ENCODE measurements at regions not wholly inside any gene's neighbourhood (a gene's known extent, or its start where the extent isn't known, plus 50 kb on each side); places are given as distances from the start of the nearest gene placed in this dataset.
A peak's percentile ranks its signal among the peaks of the same experiment; 100 is the strongest.
"Not testable (repeated sequence)": the region's sequence is repeated elsewhere in the genome, so short reads cannot be mapped to it uniquely, and the experiment has no call there.

DNA sequence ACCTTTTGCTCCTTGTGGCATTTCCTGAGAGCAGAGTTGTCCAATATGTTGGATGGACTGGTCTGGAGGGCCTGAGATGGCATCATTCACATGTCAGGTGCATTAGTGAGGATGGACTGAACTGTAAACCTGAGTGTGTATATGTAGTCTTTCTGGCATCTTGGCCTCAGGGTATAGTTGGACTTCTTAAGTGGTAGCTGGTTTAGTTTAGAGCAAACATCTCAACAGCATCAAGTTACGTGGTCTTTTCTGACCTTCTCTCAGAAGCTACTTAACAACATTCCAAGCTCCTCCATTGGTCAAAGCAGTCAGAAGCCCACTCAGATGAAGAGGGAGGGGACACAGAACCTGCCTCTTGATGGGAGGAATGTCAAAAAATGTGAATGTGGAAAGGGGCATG is 829.9 kb downstream of the METTL15 start:
- no peak for FAIRE-seq
- TF ChIP-seq POLR2A (IDR thresholded peaks at IDR 0.05; ENCODE audit: low read depth, low read length) (no peak), POLR2AphosphoS5 (IDR thresholded peaks at IDR 0.05; ENCODE audit: low read depth, low read length) (no peak), TAF1 (IDR thresholded peaks at IDR 0.05; ENCODE audit: borderline replicate concordance, low read depth, low read length) (no peak)
- DNase-seq (ENCODE audit: insufficient read length): no peak

DNA sequence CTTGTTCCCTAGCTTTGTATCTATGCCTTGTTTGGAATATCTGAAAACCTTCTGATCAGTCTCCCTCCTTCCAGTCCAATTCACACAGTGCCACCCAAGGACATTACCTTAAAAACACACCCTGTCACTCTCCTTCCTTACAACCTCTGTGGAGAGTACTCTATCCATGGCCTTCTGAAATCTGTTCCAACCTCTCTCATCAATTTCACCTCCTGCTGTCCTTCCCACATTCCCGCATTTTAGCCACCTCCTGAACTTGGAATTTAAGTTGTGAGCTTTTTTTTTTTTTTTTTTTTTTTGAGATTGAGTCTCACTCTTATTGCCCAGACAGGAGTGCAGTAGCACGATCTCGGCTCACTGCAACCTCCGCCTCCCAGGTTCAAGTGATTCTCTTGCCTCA is 824.8 kb downstream of the METTL15 start:
- no peak for FAIRE-seq
- TF ChIP-seq POLR2A (IDR thresholded peaks at IDR 0.05; ENCODE audit: low read depth, low read length) (no peak), TAF1 (IDR thresholded peaks at IDR 0.05; ENCODE audit: borderline replicate concordance, low read depth, low read length) (no peak), POLR2AphosphoS5 (IDR thresholded peaks at IDR 0.05; ENCODE audit: low read depth, low read length) (no peak)

DNA sequence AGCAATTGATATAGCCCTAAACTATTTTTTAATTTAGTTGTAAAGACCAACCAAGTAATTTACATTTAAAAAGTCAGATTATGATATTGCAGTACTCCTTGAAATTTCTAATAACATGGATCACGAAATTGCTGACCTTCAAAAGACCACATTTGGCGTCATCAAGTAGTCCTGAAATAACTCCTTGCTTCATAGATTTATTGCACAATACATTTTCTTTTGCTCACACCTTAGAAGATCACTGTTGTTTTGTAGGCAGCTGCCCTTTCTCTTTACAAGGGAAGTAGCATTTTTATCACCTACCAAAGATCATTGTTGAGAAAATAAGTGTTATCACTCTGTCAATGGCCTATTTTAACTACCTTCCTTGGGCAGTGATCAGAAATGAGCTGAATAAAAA is 815.8 kb downstream of the METTL15 start:
- peak; percentile 42 for FAIRE-seq
- no peak for DNase-seq (ENCODE audit: insufficient read length)
- no peak for TF ChIP-seq POLR2A (IDR thresholded peaks at IDR 0.05; ENCODE audit: low read depth, low read length)
- TF ChIP-seq POLR2AphosphoS5 (IDR thresholded peaks at IDR 0.05; ENCODE audit: low read depth, low read length): no peak

More for the DNA sequence above, 824.8 kb downstream of the METTL15 start:
- no peak for DNase-seq (ENCODE audit: insufficient read length)

DNA sequence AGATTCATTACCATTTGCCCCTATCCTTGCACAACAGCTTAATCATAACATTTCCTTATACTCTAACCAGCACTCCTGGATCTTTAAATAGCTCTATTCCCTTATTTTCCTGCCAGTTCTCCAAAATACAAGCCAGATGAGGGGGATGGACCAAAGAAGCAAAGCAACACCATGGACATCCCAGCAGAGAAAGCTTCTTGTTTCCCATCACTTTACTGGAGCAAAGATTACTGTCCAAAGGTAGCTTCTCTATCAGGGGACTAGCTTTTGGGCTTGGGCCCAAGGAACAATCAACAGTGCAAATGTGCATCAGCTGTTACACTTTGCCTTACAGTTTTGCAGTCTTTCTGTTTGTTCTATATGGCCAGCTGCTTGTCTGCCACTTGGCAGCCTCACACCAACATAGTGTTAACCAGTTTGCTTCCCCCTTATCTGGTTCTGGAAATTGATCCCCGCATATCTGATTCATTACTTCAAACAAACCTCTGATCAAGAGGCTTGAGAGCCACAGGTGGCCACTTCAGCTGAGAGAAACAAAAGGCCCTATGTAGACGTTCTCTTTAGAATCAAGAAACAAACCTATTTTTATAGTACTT is 814.3 kb downstream of the METTL15 start:
- no peak for DNase-seq (ENCODE audit: insufficient read length)
- no peak for FAIRE-seq

DNA sequence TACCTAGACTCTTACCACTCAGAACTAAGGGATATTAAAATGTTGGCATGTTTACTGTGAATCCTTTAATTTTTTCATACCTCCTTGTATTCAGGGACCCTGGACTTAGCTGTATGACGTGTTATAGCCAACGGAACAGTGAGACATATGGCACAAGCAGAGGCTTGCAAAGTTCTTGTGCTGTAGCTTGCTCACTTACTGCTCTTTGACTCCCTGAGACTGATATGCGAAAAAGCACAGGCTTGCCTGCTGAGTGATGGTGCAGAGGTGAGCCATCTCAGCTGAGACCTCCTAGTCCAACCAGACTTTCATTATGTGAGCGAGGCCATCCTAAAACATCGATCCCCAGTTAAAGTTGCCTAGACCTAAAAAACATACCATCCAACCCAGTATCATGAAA is 811.0 kb downstream of the METTL15 start:
- DNase-seq (ENCODE audit: insufficient read length) (no peak), FAIRE-seq (no peak)
- TF ChIP-seq POLR2AphosphoS5 (IDR thresholded peaks at IDR 0.05; ENCODE audit: low read depth, low read length) (no peak), TAF1 (IDR thresholded peaks at IDR 0.05; ENCODE audit: borderline replicate concordance, low read depth, low read length) (no peak), POLR2A (IDR thresholded peaks at IDR 0.05; ENCODE audit: low read depth, low read length) (no peak)

More for the DNA sequence above, 814.3 kb downstream of the METTL15 start:
- TF ChIP-seq POLR2A (IDR thresholded peaks at IDR 0.05; ENCODE audit: low read depth, low read length) (no peak), POLR2AphosphoS5 (IDR thresholded peaks at IDR 0.05; ENCODE audit: low read depth, low read length) (no peak), TAF1 (IDR thresholded peaks at IDR 0.05; ENCODE audit: borderline replicate concordance, low read depth, low read length) (no peak)

DNA sequence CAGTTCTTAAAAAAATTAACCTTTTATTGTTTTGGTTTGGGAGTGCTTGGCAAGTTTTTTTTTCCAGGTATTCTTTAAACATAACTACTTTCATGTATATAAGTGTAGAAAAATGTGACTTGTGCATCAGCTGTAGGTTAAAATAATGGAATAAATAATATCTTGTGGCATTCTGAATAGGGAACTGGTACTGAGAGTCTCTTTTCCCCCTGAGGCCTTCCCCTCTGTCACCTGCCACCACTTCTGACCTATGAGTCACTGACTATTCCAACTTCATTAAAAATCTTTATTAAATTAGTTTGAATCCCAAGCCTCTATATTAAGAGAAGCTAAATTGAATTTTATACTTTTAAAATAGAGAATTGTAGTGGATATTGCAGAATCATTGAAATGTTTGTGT is 805.7 kb downstream of the METTL15 start:
- no peak for FAIRE-seq
- no peak for DNase-seq (ENCODE audit: insufficient read length)
- TF ChIP-seq POLR2AphosphoS5 (IDR thresholded peaks at IDR 0.05; ENCODE audit: low read depth, low read length) (no peak), TAF1 (IDR thresholded peaks at IDR 0.05; ENCODE audit: borderline replicate concordance, low read depth, low read length) (no peak), POLR2A (IDR thresholded peaks at IDR 0.05; ENCODE audit: low read depth, low read length) (no peak)

DNA sequence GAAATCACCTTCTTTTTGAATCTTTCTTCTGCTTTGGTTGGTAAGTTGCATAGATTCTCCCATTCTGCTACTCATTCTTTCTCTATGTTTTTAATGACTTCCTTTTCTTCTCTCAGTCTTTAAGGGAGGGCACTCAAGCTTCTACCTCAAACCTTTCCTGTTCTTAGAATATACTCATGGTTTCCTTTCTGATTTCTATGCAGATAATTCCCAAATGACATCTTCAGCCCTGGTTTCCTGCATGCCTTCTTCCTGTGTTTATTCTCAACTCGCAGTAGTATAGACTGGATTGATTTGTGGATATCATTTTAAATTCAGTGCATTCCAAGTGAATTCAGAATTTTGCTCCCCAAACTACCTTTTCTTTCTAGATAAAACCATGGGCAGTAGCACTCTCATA is 803.6 kb downstream of the METTL15 start:
- FAIRE-seq: no peak
- DNase-seq (ENCODE audit: insufficient read length): no peak
- TF ChIP-seq POLR2A (IDR thresholded peaks at IDR 0.05; ENCODE audit: low read depth, low read length): no peak
- no peak for TF ChIP-seq TAF1 (IDR thresholded peaks at IDR 0.05; ENCODE audit: borderline replicate concordance, low read depth, low read length)
- TF ChIP-seq POLR2AphosphoS5 (IDR thresholded peaks at IDR 0.05; ENCODE audit: low read depth, low read length): no peak

DNA sequence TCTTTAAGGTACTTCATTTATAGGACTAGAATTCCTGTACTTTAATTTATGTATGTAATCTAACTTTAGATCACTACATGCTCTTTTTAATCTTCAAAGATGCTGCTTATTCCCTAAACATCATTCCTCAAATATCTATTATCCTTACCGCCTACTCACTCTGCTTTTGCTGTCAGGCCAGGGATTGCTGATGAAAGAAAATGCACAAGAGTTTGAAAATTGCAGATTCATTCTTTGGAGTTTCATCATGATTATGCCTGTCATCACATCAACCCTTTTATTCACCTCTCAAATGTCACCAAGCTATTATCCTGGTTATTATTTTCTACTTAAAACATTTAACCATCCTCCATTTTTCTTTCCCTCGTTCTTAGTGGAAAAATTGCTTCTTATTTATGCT is 802.7 kb downstream of the METTL15 start:
- no peak for TF ChIP-seq POLR2AphosphoS5 (IDR thresholded peaks at IDR 0.05; ENCODE audit: low read depth, low read length)
- TF ChIP-seq TAF1 (IDR thresholded peaks at IDR 0.05; ENCODE audit: borderline replicate concordance, low read depth, low read length): no peak
- no peak for TF ChIP-seq POLR2A (IDR thresholded peaks at IDR 0.05; ENCODE audit: low read depth, low read length)
- FAIRE-seq (no peak), DNase-seq (ENCODE audit: insufficient read length) (no peak)

DNA sequence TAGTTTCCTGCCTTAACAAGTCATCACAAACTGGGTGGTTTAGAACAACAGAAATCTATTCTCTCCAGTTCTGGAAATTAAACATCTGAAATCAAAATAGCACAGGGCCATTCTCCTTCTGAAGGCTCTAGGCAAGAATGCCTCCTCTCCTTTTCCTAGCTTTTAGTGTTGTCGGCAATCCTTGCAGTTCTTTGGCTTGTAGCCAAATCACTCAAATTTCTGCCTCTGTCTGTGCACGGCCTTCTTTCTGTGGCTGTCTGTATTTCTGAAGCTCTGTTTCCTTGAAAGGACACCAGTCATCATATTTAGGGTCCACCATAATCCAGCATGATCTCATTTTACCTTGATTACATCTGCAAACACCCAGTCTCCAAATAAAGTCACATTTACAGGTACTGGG is 795.5 kb downstream of the METTL15 start:
- TF ChIP-seq POLR2AphosphoS5 (IDR thresholded peaks at IDR 0.05; ENCODE audit: low read depth, low read length) (no peak), POLR2A (IDR thresholded peaks at IDR 0.05; ENCODE audit: low read depth, low read length) (no peak), TAF1 (IDR thresholded peaks at IDR 0.05; ENCODE audit: borderline replicate concordance, low read depth, low read length) (no peak)
- DNase-seq (ENCODE audit: insufficient read length) (no peak), FAIRE-seq (no peak)

DNA sequence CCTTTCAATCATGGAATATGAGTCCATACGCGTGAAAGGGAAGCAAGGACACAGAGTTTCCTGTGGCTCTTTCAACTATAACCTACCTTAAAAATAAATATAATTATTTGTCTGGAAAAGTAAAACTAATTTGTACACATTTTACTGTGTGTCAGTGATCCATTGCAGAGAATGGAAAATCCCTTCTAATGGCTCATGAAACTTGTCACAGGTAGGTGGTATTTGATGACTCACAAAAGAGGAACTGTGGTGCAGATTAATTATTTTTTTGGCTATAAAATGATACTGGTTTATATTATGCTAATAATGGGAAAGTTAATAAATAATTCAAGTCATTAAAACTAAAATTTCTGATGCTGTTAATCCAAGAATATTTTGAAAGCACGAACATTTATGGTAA is 792.2 kb downstream of the METTL15 start:
- TF ChIP-seq POLR2A (IDR thresholded peaks at IDR 0.05; ENCODE audit: low read depth, low read length) (no peak), TAF1 (IDR thresholded peaks at IDR 0.05; ENCODE audit: borderline replicate concordance, low read depth, low read length) (no peak), POLR2AphosphoS5 (IDR thresholded peaks at IDR 0.05; ENCODE audit: low read depth, low read length) (no peak)
- DNase-seq (ENCODE audit: insufficient read length) (no peak), FAIRE-seq (no peak)

DNA sequence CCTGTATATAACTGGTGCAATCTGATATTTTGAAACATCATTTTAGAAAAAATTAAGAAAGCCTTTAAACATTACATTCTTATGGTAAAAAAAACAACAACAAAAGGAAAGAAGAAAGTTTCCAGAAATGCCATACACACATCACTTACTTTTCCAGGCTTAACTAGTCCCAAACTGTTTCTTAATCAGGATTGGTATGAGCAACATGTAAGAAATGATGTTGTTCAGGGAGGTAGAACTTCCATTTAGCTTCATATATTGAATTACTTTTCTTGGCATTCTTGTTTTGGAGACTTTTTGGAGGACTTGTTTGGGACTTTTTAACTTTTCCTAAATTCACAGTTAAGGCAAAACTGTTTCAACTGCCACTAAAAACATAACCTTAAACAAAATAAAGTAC is 791.5 kb downstream of the METTL15 start:
- FAIRE-seq: no peak

DNA sequence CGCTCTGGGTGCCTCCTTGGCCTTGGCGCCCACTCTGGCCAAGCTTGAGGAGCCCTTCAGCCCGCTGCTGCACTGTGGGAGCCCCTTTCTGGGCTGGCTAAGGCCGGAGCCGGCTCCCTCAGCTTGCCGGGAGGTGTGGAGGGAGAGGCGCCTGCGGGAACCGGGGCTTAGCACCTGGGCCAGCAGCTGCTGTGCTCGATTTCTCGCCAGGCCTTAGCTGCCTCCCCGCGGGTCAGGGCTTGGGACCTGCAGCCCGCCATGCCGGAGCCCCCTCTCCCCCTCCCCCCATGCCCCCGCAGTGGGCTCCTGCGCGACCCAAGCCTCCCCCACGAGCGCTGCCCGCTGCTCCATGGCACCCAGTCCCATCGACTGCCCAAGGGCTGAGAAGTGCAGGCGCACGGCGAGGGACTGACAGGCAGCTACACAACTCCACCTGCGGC is 782.4 kb downstream of the METTL15 start:
- not testable (repeated sequence) for FAIRE-seq; DNase-seq (ENCODE audit: insufficient read length)

More for the DNA sequence above, 791.5 kb downstream of the METTL15 start:
- DNase-seq (ENCODE audit: insufficient read length): no peak
- TF ChIP-seq TAF1 (IDR thresholded peaks at IDR 0.05; ENCODE audit: borderline replicate concordance, low read depth, low read length) (no peak), POLR2AphosphoS5 (IDR thresholded peaks at IDR 0.05; ENCODE audit: low read depth, low read length) (no peak), POLR2A (IDR thresholded peaks at IDR 0.05; ENCODE audit: low read depth, low read length) (no peak)

DNA sequence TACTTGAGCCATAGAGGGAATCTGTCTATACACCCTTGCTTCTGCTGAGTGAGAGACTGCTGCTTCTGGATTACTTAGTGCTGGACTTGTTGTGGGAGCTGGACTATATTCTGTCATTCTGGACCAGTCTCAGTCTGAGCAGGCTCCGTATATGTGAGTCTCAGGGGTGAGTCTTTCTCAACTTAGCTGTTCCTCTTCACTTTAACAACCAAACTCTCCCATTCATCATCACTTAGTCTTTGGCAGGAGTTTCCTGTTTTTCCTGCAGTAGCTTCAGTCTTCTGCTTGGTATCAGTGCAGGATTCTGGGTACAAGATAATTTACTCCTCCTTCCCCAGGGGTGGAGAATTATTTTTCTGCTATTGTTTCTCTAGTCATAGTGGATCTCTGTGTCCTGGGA is 779.5 kb downstream of the METTL15 start:
- FAIRE-seq: no peak
- TF ChIP-seq POLR2A (IDR thresholded peaks at IDR 0.05; ENCODE audit: low read depth, low read length): no peak
- TF ChIP-seq TAF1 (IDR thresholded peaks at IDR 0.05; ENCODE audit: borderline replicate concordance, low read depth, low read length): no peak
- no peak for TF ChIP-seq POLR2AphosphoS5 (IDR thresholded peaks at IDR 0.05; ENCODE audit: low read depth, low read length)
- DNase-seq (ENCODE audit: insufficient read length): no peak
